Natural killer cell (primary cell): ENCODE measurements at regions not wholly inside any gene's neighbourhood (a gene's known extent, or its start where the extent isn't known, plus 50 kb on each side); places are given as distances from the start of the nearest gene placed in this dataset.

Experiments
- ATAC-seq, 3 donors: fragments of 150-1000 bp in 2 of 3; fragments of 200-7000 bp in 1 of 3; cut with Tn5 transposase; 1 replicate in 1 of 3; 2 replicates in 2 of 3; pipeline ENCODE4 v1.10.0; 2021; ENCODE audit warnings: mild to moderate bottlenecking in 2 of 3, moderate library complexity in 2 of 3
- DNase-seq, 2 donors: peaks; one replicate each; pipeline versions ENCODE4 v3.0.0 to v3.0.0-alpha.2; 2013 to 2021; ENCODE audit warnings: mixed read lengths in 1 of 2
- H3K27ac ChIP-seq: one replicate; pipeline ENCODE4 v1.5.1; 2013; ENCODE audit warnings: mild to moderate bottlenecking, low read length
- H3K27me3 ChIP-seq: one replicate; pipeline ENCODE4 v1.6.1; 2013; ENCODE audit warnings: low read length; ENCODE audit not compliant: control insufficient read depth, insufficient read depth
- H3K36me3 ChIP-seq: one replicate; pipeline ENCODE4 v1.6.1; 2013; ENCODE audit warnings: low read length; ENCODE audit not compliant: control insufficient read depth, insufficient read depth
- H3K4me1 ChIP-seq: one replicate; pipeline ENCODE4 v1.6.1; 2013; ENCODE audit warnings: low read length; ENCODE audit not compliant: control insufficient read depth, insufficient read depth
- H3K4me3 ChIP-seq: one replicate; pipeline ENCODE4 v1.5.1; 2013; ENCODE audit warnings: low read length
- H3K9me3 ChIP-seq: one replicate; pipeline ENCODE4 v1.6.1; 2013; ENCODE audit warnings: low read length; ENCODE audit not compliant: control insufficient read depth, insufficient read depth
- H3K27ac Mint-ChIP-seq, 2 donors: one replicate each; pipeline ENCODE4 v1.8.0; 2022; ENCODE audit warnings: mild to moderate bottlenecking in 2 of 2, mixed read lengths in 2 of 2, moderate library complexity in 1 of 2
- H3K27me3 Mint-ChIP-seq, 2 donors: one replicate each; pipeline ENCODE4 v1.8.0; 2022; ENCODE audit warnings: low read depth in 2 of 2, mixed read lengths in 2 of 2
- H3K36me3 Mint-ChIP-seq: one replicate; pipeline ENCODE4 v1.8.0; 2022; ENCODE audit warnings: mixed read lengths
- H3K4me1 Mint-ChIP-seq, 2 donors: one replicate each; pipeline ENCODE4 v1.8.0; 2022; ENCODE audit warnings: mixed read lengths in 2 of 2
- H3K4me3 Mint-ChIP-seq: one replicate; pipeline ENCODE4 v1.8.0; 2022; ENCODE audit warnings: mild to moderate bottlenecking, moderate library complexity, mixed read lengths
- H3K9me3 Mint-ChIP-seq, 2 donors: one replicate each; pipeline ENCODE4 v1.8.0; 2022; ENCODE audit warnings: mixed read lengths in 2 of 2
- CTCF ChIP-seq: fragments of 200-600 bp; IDR thresholded peaks from one replicate; pipeline ENCODE4 v1.8.0; 2022; ENCODE audit warnings: antibody characterized with exemption
- WGBS: methylation state at CpG from one replicate; pipeline ENCODE4 v1.1.7; 2013; ENCODE audit warnings: missing lambda C conversion rate; ENCODE audit not compliant: insufficient coverage; 5-methylcytosine and 5-hydroxymethylcytosine counted together
- intact Hi-C: fragments of 100-400 bp; cut with micrococcal nuclease; formaldehyde crosslinking; loops from one replicate; pipeline ENCODE4 v1.14.2; 2022

- no peak overlapping the region for H3K4me3 Mint-ChIP-seq
- H3K4me3 ChIP-seq, result no peak overlapping the region
- peaks cover 0 to 2% of the 10 kb centered on the region in 2 donors for H3K27me3 Mint-ChIP-seq
- intact Hi-C loops, result no loop called here
- no peak for TF ChIP-seq CTCF
- H3K9me3 ChIP-seq, result peaks cover 3% of the 10 kb centered on the region
- H3K4me1 Mint-ChIP-seq, result no peaks in the 10 kb centered on the region
- WGBS, result 90% methylated on average over 10 of the region's 10 CpGs
- H3K36me3 ChIP-seq, result no peaks in the 10 kb centered on the region
- no peaks in the 10 kb centered on the region for H3K4me1 ChIP-seq
- H3K27me3 ChIP-seq, result no peaks in the 10 kb centered on the region
- H3K36me3 Mint-ChIP-seq, result no peaks in the 10 kb centered on the region
- H3K27ac ChIP-seq, result no peak overlapping the region
- no peak overlapping the region for H3K27ac Mint-ChIP-seq
- DNase-seq (no peak), ATAC-seq (no peak)
- H3K9me3 Mint-ChIP-seq, result peaks cover 3 to 5% of the 10 kb centered on the region in 2 donors
Measured at GRCh38 chr15:47861111-47861903, 144.0 kb downstream of the SEMA6D start.

- Mint-ChIP-seq H3K4me1 (no peaks in the 10 kb centered on the region), H3K27me3 (peaks cover 0 to 2% of the 10 kb centered on the region in 2 donors), H3K4me3 (no peak overlapping the region), H3K27ac (no peak overlapping the region), H3K36me3 (no peaks in the 10 kb centered on the region), H3K9me3 (peaks cover 3 to 5% of the 10 kb centered on the region in 2 donors)
- intact Hi-C loops, result no loop called here
- 95% methylated on average over 2 of the region's 3 CpGs for WGBS
- ATAC-seq (no peak), DNase-seq (no peak)
- no peaks in the 10 kb centered on the region for H3K4me1 ChIP-seq
- H3K9me3 ChIP-seq, result peaks cover 3% of the 10 kb centered on the region
- no peaks in the 10 kb centered on the region for H3K36me3 ChIP-seq
- H3K27ac ChIP-seq, result no peak overlapping the region
- no peak overlapping the region for H3K4me3 ChIP-seq
- no peak for TF ChIP-seq CTCF
- H3K27me3 ChIP-seq, result no peaks in the 10 kb centered on the region
Measured at GRCh38 chr15:47862402-47862801, 145.1 kb downstream of the SEMA6D start.

GRCh38 chr15:47866446-47866845, 149.1 kb downstream of the SEMA6D start:
- Mint-ChIP-seq H3K27ac (no peak overlapping the region), H3K36me3 (no peaks in the 10 kb centered on the region), H3K9me3 (peaks cover 5 to 8% of the 10 kb centered on the region in 2 donors), H3K27me3 (peaks cover 0 to 2% of the 10 kb centered on the region in 2 donors), H3K4me3 (no peak overlapping the region), H3K4me1 (no peaks in the 10 kb centered on the region)
- Histone ChIP-seq H3K4me1 (no peaks in the 10 kb centered on the region), H3K36me3 (no peaks in the 10 kb centered on the region), H3K4me3 (no peak overlapping the region), H3K9me3 (peaks cover 3% of the 10 kb centered on the region), H3K27me3 (no peaks in the 10 kb centered on the region), H3K27ac (no peak overlapping the region)
- intact Hi-C loops, result no loop called here
- TF ChIP-seq CTCF, result no peak
- 91% methylated on average over 1 of the region's 1 CpG for WGBS
- DNase-seq, result no peak
- ATAC-seq, result no peak
